ENCODE measurements at regions not wholly inside any gene's neighbourhood (a gene's known extent, or its start where the extent isn't known, plus 50 kb on each side); places are given as distances from the start of the nearest gene placed in this dataset.

GRCh38 chr1:187091666-187092065, 262.9 kb downstream of the PLA2G4A start:
- DNase-seq = no peak

GRCh38 chr1:187092104-187092503, 263.4 kb downstream of the PLA2G4A start:
- no peak for DNase-seq

- DNase-seq = no peak
Observed at GRCh38 chr1:187096689-187097088, 267.9 kb downstream of the PLA2G4A start.

GRCh38 chr1:187110351-187110750, 281.6 kb downstream of the PLA2G4A start:
- DNase-seq = no peak

- no peak for DNase-seq
Observed at GRCh38 chr1:187114792-187115191, 286.0 kb downstream of the PLA2G4A start.

GRCh38 chr1:187121661-187122060, 292.9 kb downstream of the PLA2G4A start:
- no peak for DNase-seq

- no peak for DNase-seq
Observed at GRCh38 chr1:187122566-187122965, 293.8 kb downstream of the PLA2G4A start.

- DNase-seq = no peak
Observed at GRCh38 chr1:187129132-187129531, 300.4 kb downstream of the PLA2G4A start.

GRCh38 chr1:187143783-187144182, 315.0 kb downstream of the PLA2G4A start:
- no peak for DNase-seq

GRCh38 chr1:187146388-187146787, 317.6 kb downstream of the PLA2G4A start:
- DNase-seq = no peak

GRCh38 chr1:187151555-187151954, 322.8 kb downstream of the PLA2G4A start:
- no peak for DNase-seq

- no peak for DNase-seq
Observed at GRCh38 chr1:187153047-187153446, 324.3 kb downstream of the PLA2G4A start.

GRCh38 chr1:187157115-187157514, 328.4 kb downstream of the PLA2G4A start:
- DNase-seq = no peak

GRCh38 chr1:187157552-187157951, 328.8 kb downstream of the PLA2G4A start:
- DNase-seq = no peak

GRCh38 chr1:187167555-187167954, 338.8 kb downstream of the PLA2G4A start:
- DNase-seq = no peak

GRCh38 chr1:187168297-187168696, 339.5 kb downstream of the PLA2G4A start:
- DNase-seq = no peak

- DNase-seq = no peak
Observed at GRCh38 chr1:187185389-187185788, 356.6 kb downstream of the PLA2G4A start.

- no peak for DNase-seq
Observed at GRCh38 chr1:187197685-187198084, 368.9 kb downstream of the PLA2G4A start.

- no peak for DNase-seq
Observed at GRCh38 chr1:187203257-187203656, 374.5 kb downstream of the PLA2G4A start.

GRCh38 chr1:187212377-187212776, 383.6 kb downstream of the PLA2G4A start:
- no peak for DNase-seq

- DNase-seq = no peak
Observed at GRCh38 chr1:187226396-187226795, 397.6 kb downstream of the PLA2G4A start.

- no peak for DNase-seq
Observed at GRCh38 chr1:187228790-187229189, 400.0 kb downstream of the PLA2G4A start.

- DNase-seq = no peak
Observed at GRCh38 chr1:187229496-187229895, 400.7 kb downstream of the PLA2G4A start.

- DNase-seq = no peak
Observed at GRCh38 chr1:187234706-187235105, 406.0 kb downstream of the PLA2G4A start.

- no peak for DNase-seq
Observed at GRCh38 chr1:187236199-187236598, 407.4 kb downstream of the PLA2G4A start.

GRCh38 chr1:187236676-187237075, 407.9 kb downstream of the PLA2G4A start:
- DNase-seq = no peak
